ENCODE measurements at regions not wholly inside any gene's neighbourhood (a gene's known extent, or its start where the extent isn't known, plus 50 kb on each side); places are given as distances from the start of the nearest gene placed in this dataset.

- no peak for DNase-seq
Measured at GRCh38 chr9:80964914-80965313, 724.4 kb downstream of the TLE1 start.

GRCh38 chr9:80964374-80964773 lies 725.0 kb downstream of the TLE1 start:
- no peak for DNase-seq

- DNase-seq = no peak
Measured at GRCh38 chr9:80957801-80958200, 731.5 kb downstream of the TLE1 start.

- DNase-seq = no peak
Measured at GRCh38 chr9:80954521-80954920, 734.8 kb downstream of the TLE1 start.

- no peak for DNase-seq
Measured at GRCh38 chr9:80952363-80952922, 736.9 kb downstream of the TLE1 start.

- no peak for DNase-seq
Measured at GRCh38 chr9:80951675-80952074, 737.7 kb downstream of the TLE1 start.

- DNase-seq = no peak
Measured at GRCh38 chr9:80948876-80949275, 740.5 kb downstream of the TLE1 start.

GRCh38 chr9:80948066-80948465 lies 741.3 kb downstream of the TLE1 start:
- DNase-seq = no peak

GRCh38 chr9:80946496-80947170 lies 742.7 kb downstream of the TLE1 start:
- DNase-seq = no peak

- DNase-seq = no peak
Measured at GRCh38 chr9:80945436-80945835, 743.9 kb downstream of the TLE1 start.

GRCh38 chr9:80937645-80938044 lies 751.7 kb downstream of the TLE1 start:
- no peak for DNase-seq

- DNase-seq = no peak
Measured at GRCh38 chr9:80934095-80934494, 755.3 kb downstream of the TLE1 start.

GRCh38 chr9:80932947-80933780 lies 756.2 kb downstream of the TLE1 start:
- DNase-seq = no peak

- DNase-seq = no peak
Measured at GRCh38 chr9:80932181-80932580, 757.2 kb downstream of the TLE1 start.

- no peak for DNase-seq
Measured at GRCh38 chr9:80931163-80931562, 758.2 kb downstream of the TLE1 start.

- no peak for DNase-seq
Measured at GRCh38 chr9:80928697-80929096, 760.6 kb downstream of the TLE1 start.

GRCh38 chr9:80926611-80927010 lies 762.7 kb downstream of the TLE1 start:
- DNase-seq = no peak

- no peak for DNase-seq
Measured at GRCh38 chr9:80922544-80922943, 766.8 kb downstream of the TLE1 start.

- DNase-seq = no peak
Measured at GRCh38 chr9:80906728-80907127, 782.6 kb downstream of the TLE1 start.

- DNase-seq = no peak
Measured at GRCh38 chr9:80899208-80899607, 790.1 kb downstream of the TLE1 start.

- no peak for DNase-seq
Measured at GRCh38 chr9:80893190-80893589, 796.2 kb downstream of the TLE1 start.

GRCh38 chr9:80892703-80893102 lies 796.6 kb downstream of the TLE1 start:
- DNase-seq = no peak

- no peak for DNase-seq
Measured at GRCh38 chr9:80890124-80890523, 799.2 kb downstream of the TLE1 start.

GRCh38 chr9:80885894-80886293 lies 803.5 kb downstream of the TLE1 start:
- no peak for DNase-seq
